Right lobe of liver (tissue), 6 donors: ENCODE measurements at regions not wholly inside any gene's neighbourhood (a gene's known extent, or its start where the extent isn't known, plus 50 kb on each side); places are given as distances from the start of the nearest gene placed in this dataset.

Source experiments
- ATAC-seq, 4 donors: fragments of 200-7000 bp; cut with Tn5 transposase; one replicate each; pipeline ENCODE4 v1.9.1; 2020; ENCODE audit warnings: mild to moderate bottlenecking in 4 of 4, moderate library complexity in 4 of 4
- DNase-seq, 3 donors: peaks; one replicate each; pipeline ENCODE4 v3.0.0-alpha.2; 2020
- H3K27ac ChIP-seq, 3 donors: fragments of 200-600 bp; one replicate each; pipeline ENCODE4 v1.8.0; 2022
- H3K27me3 ChIP-seq, 2 donors: fragments of 200-600 bp; one replicate each; pipeline ENCODE4 v1.8.0; 2022
- H3K36me3 ChIP-seq, 4 donors: fragments of 200-600 bp; sonication (generic) in 1 of 4; one replicate each; pipeline versions ENCODE4 v1.5.1 to v1.8.0; 2017 to 2022; ENCODE audit warnings: control low read depth in 1 of 4
- H3K4me1 ChIP-seq, 4 donors: fragments of 200-600 bp; sonication (generic) in 1 of 4; one replicate each; pipeline versions ENCODE4 v1.5.1 to v1.8.0; 2017 to 2022; ENCODE audit warnings: control low read depth in 1 of 4
- H3K4me3 ChIP-seq, 3 donors: fragments of 200-600 bp; one replicate each; pipeline ENCODE4 v1.8.0; 2022
- H3K9me3 ChIP-seq, 4 donors: fragments of 200-600 bp; sonication (generic) in 1 of 4; one replicate each; pipeline versions ENCODE4 v1.5.1 to v1.8.0; 2017 to 2022; ENCODE audit warnings: control low read depth in 1 of 4
- CTCF ChIP-seq, 4 donors: fragments of 200-600 bp in 3 of 4; fragments of 450-650 bp in 1 of 4; IDR thresholded peaks; one replicate each; pipeline versions ENCODE4 v1.5.1 to v1.8.0; 2016 to 2022; ENCODE audit warnings: antibody characterized with exemption in 4 of 4, mild to moderate bottlenecking in 2 of 4
- POLR2A ChIP-seq: fragments of 450-650 bp; IDR thresholded peaks from one replicate; pipeline ENCODE4 v1.6.1; 2017; ENCODE audit warnings: antibody characterized with exemption, mild to moderate bottlenecking
- WGBS: methylation state at CpG from one replicate; pipeline ENCODE4 v1.1.6; 2018; ENCODE audit warnings: low coverage, low lambda C conversion rate; ENCODE audit not compliant: insufficient coverage; ENCODE audit errors: missing lambda C conversion rate; 5-methylcytosine and 5-hydroxymethylcytosine counted together
- intact Hi-C, 2 donors: fragments of 100-400 bp; cut with DNase I; formaldehyde crosslinking; loops; one replicate each; pipeline versions ENCODE4 v1.11.2 to v1.14.1; 2022
- donor health status: DM: no; HTN: yes; CAD: no.
- donor health status: DM: no; HTN: no; CAD: no.
- donor health status: DM: no; HTN: no; CAD: no.
- donor health status: DM: no; HTN: yes; CAD: no.
- donor health status: DM: no; HTN: yes; CAD: no.

- 88% methylated on average over 5 of the region's 6 CpGs for WGBS
- Histone ChIP-seq H3K9me3 (no peaks in the 10 kb centered on the region), H3K27ac (no peak overlapping the region), H3K27me3 (no peaks in the 10 kb centered on the region), H3K36me3 (no peaks in the 10 kb centered on the region), H3K4me1 (no peaks in the 10 kb centered on the region), H3K4me3 (no peak overlapping the region)
- no peak for DNase-seq
- no peak for TF ChIP-seq POLR2A
- TF ChIP-seq CTCF (IDR thresholded peaks at IDR 0.05) = no peak
- no peak for ATAC-seq
- intact Hi-C loops = no loop called here
Observed at GRCh38 chr6:2429460-2429859, 184.1 kb upstream of the GMDS start.

GRCh38 chr6:2429032-2429431, 183.6 kb upstream of the GMDS start:
- Histone ChIP-seq H3K4me1 (no peaks in the 10 kb centered on the region), H3K27ac (no peak overlapping the region), H3K27me3 (no peaks in the 10 kb centered on the region), H3K4me3 (no peak overlapping the region), H3K9me3 (no peaks in the 10 kb centered on the region), H3K36me3 (no peaks in the 10 kb centered on the region)
- 92% methylated on average over 1 of the region's 1 CpG for WGBS
- TF ChIP-seq POLR2A (no peak), CTCF (IDR thresholded peaks at IDR 0.05) (no peak)
- no peak for DNase-seq
- intact Hi-C loops = no loop called here
- no peak for ATAC-seq

DNA sequence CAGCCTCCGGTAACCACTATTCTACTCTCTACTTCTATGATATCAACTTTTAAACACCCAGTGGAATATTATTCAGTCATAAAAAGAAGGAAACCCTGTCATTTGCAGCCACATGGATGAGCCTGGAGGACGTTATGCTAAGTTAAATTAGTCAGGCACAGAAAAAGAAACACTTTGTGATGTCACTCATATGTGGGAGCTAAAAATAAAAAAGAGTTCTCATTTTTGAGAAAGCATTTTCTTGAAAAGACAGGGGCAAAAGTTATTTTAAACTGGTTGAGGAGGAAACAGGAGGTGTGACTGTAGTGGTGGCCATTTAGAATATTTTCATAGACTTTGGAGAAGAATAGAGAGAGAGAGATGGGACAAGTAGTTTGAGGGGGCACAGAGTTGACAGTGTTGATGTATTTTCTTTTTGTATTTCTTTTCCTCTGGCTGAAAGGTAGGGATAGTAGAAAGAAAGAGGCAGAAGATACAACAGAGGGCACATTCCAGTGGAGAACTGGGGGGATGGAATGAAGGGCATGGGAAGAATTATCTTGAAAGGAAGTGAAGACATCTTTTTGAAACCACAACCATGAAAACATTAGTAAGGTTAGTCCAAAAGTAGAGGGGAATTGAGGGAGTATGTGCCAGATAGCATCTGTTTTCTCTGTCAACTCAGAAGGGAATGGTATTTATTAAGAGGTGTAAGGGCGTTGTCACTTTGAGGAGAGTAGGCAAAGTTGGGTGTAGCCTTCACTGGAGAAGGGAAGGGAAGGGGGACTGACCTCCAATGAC, 181.3 kb upstream of the GMDS start:
- WGBS = 88% methylated on average over 2 of the region's 3 CpGs
- H3K4me1 ChIP-seq = no peaks in the 10 kb centered on the region
- no peaks in the 10 kb centered on the region for H3K27me3 ChIP-seq
- intact Hi-C loops = no loop called here
- DNase-seq = no peak
- ATAC-seq = no peak
- no peaks in the 10 kb centered on the region for H3K36me3 ChIP-seq
- no peak overlapping the region for H3K27ac ChIP-seq
- no peak overlapping the region for H3K4me3 ChIP-seq
- TF ChIP-seq CTCF (IDR thresholded peaks at IDR 0.05) (no peak), POLR2A (no peak)
- H3K9me3 ChIP-seq = no peaks in the 10 kb centered on the region

GRCh38 chr6:2416128-2416712, 170.8 kb upstream of the GMDS start:
- H3K36me3 ChIP-seq = no peaks in the 10 kb centered on the region
- 71% methylated on average over 1 of the region's 1 CpG for WGBS
- TF ChIP-seq POLR2A (no peak), CTCF (IDR thresholded peaks at IDR 0.05) (no peak)
- intact Hi-C loops = no loop called here
- H3K27ac ChIP-seq = no peak overlapping the region
- no peak overlapping the region for H3K4me3 ChIP-seq
- H3K4me1 ChIP-seq = no peaks in the 10 kb centered on the region
- no peak for ATAC-seq
- no peaks in the 10 kb centered on the region for H3K9me3 ChIP-seq
- no peaks in the 10 kb centered on the region for H3K27me3 ChIP-seq
- no peak for DNase-seq
